VCaP (cell line): ENCODE measurements at regions not wholly inside any gene's neighbourhood (a gene's known extent, or its start where the extent isn't known, plus 50 kb on each side); places are given as distances from the start of the nearest gene placed in this dataset.

Experiments
- H3K27ac ChIP-seq: fragments of 450-650 bp; 2 replicates; pipeline ENCODE4 v1.5.1; 2017
- CTCF ChIP-seq: fragments of 450-650 bp; conservative IDR thresholded peaks from 2 replicates; pipeline ENCODE4 v1.5.1; 2017; ENCODE audit warnings: mild to moderate bottlenecking, moderate library complexity

DNA sequence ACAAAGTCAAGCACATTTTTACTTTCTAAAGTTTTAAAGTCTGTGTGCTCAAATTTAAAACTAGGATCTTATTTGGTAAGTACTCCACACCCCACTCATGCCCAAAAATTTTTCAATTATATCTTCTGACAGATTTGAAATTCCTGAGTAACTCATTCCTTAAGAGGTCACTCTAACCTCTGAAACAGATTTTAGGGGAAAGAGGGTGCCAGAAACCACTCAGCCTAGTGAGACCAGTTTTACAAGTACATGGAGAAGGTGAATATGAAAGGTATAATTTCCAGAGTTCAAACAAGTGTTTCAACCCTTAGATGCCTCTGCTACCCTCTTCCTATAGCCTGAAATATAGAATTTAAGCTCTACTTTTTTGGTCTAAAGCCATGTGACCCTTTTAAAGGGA lies 79.2 kb downstream of the C7orf25 start:
- peak overlapping the region; percentile 39 for H3K27ac ChIP-seq
- no peak for TF ChIP-seq CTCF

- peak overlapping the region; percentile 39 for H3K27ac ChIP-seq
- peak; percentile 96 for TF ChIP-seq CTCF
These were observed 80.0 kb downstream of the C7orf25 start for GRCh38 chr7:42831718-42832522.

- TF ChIP-seq CTCF, result no peak
- peak overlapping the region; percentile 39; the same call in 1 of the 2 replicates for H3K27ac ChIP-seq
These were observed 80.7 kb downstream of the C7orf25 start for GRCh38 chr7:42831006-42831717.

GRCh38 chr7:42812779-42813178 lies 99.1 kb downstream of the C7orf25 start:
- no peak for TF ChIP-seq CTCF
- H3K27ac ChIP-seq, result no peak overlapping the region

GRCh38 chr7:42805601-42806000 lies 106.3 kb downstream of the C7orf25 start:
- no peak for TF ChIP-seq CTCF
- no peak overlapping the region for H3K27ac ChIP-seq

DNA sequence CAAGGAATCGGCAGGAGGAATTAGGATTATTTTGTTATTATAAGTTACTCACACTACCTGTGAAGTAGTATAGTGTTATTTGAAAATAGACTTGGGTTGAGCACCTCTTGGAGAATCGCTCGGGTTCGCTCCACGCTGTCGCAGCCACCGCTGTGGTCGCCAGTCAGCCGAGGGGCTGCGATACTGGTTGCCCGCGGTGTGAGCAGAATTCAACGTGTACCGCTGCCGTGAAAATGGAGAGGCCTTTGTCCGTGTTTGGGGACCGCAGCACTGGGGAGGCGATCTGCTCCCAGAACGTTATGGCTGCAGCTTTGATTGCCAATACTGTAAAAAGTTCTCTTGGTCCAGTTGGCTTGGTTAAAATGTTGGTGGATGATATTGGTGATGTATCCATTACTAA lies 117.2 kb downstream of the C7orf25 start:
- TF ChIP-seq CTCF, result no peak
- H3K27ac ChIP-seq, result no peak overlapping the region

DNA sequence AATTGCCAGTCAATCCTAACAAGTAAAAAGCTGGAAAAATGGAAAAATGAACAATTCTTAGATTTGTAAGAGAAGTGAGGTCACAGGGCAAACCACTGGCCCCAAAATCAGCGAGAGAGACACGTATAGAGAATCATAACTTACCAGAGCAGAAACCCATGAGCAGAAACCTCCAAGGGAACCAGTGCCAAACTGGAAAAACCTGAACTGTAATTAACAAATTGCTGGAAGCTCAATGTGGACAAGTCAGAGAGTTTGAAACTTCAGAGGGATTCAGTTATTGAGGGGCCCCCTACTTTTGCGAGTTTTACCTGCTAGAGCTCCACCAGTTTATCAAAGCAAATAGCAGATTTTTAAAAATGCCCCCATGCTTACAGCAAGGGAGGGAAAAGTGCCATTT lies 119.0 kb downstream of the C7orf25 start:
- no peak overlapping the region for H3K27ac ChIP-seq
- TF ChIP-seq CTCF, result no peak
